Spleen (tissue), 7 donors: ENCODE measurements at regions not wholly inside any gene's neighbourhood (a gene's known extent, or its start where the extent isn't known, plus 50 kb on each side); places are given as distances from the start of the nearest gene placed in this dataset.

Experiments
- POLR2AphosphoS5 ChIP-seq, 3 donors: sonication (generic); formaldehyde crosslinking; IDR thresholded peaks; one replicate each; pipeline ENCODE4 v1.5.1; 2017; ENCODE audit warnings: antibody characterized with exemption in 3 of 3
- TF ChIP-seq, protein P1 (sequence below), 11 experiments: fragments of 200-600 bp in 7 of 11; fragments of 450-650 bp in 4 of 11; sonication (generic) in 4 of 11; IDR thresholded peaks in 8 of 11; conservative IDR thresholded peaks in 3 of 11; 1 replicate in 7 of 11; 2 replicates in 4 of 11; pipeline versions ENCODE4 v1.4.0 to v1.8.0; 2016 to 2021; ENCODE audit warnings: antibody characterized with exemption in 11 of 11, inconsistent platforms in 4 of 11, mild to moderate bottlenecking in 1 of 11
- donor health status: DM: no; HTN: no; CAD: no; lungs with moderate emphysema.
- donor health status: DM: no; HTN: no; CAD: no.
- donor health status: DM: no; HTN: no; CAD: no.

DNA sequence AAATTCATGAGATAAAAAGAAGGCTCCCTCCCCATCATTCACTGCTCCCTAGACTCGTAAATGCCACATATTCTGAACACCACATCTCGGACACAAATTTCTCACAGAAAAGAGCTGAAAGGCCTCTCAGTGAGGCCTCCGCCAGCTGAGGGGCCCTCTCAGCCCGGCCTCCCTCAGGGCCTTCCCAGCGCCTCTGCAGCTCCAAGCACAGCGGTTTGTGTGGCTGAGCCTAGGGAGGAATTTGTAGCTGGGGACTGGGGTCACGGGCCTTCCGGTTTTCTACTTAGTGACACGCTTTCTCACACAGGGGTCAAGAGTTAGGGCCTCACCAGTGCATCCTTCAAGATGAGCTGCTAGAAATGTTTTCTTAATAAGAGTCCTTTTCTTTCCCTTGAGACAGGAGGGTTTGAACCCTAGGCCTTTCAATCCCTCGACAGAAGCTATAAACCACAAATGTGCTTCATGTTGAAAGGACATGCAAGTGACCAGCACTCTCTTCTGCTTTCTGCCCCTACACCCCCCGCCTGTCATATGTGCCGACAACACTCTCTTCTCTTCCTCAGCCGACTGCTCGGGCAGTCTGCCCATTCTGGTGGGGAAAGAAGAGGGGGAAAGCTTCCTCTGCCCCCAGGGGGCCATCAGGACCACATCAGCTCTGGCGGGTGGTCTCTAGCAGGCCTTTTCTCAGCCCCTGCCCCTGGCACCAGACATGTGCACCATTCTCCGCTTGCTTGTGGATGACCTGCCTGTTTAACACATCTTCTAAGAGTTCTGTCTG lies 104.9 kb downstream of the CHIC2 start:
- TF ChIP-seq, protein P1, sequence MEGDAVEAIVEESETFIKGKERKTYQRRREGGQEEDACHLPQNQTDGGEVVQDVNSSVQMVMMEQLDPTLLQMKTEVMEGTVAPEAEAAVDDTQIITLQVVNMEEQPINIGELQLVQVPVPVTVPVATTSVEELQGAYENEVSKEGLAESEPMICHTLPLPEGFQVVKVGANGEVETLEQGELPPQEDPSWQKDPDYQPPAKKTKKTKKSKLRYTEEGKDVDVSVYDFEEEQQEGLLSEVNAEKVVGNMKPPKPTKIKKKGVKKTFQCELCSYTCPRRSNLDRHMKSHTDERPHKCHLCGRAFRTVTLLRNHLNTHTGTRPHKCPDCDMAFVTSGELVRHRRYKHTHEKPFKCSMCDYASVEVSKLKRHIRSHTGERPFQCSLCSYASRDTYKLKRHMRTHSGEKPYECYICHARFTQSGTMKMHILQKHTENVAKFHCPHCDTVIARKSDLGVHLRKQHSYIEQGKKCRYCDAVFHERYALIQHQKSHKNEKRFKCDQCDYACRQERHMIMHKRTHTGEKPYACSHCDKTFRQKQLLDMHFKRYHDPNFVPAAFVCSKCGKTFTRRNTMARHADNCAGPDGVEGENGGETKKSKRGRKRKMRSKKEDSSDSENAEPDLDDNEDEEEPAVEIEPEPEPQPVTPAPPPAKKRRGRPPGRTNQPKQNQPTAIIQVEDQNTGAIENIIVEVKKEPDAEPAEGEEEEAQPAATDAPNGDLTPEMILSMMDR (IDR thresholded peaks at IDR 0.05 in 8 of 11, conservative IDR thresholded peaks at IDR 0.05 in 3 of 11) = no peak
- peak; percentile 17 to 45 (median 42) for TF ChIP-seq POLR2AphosphoS5 (IDR thresholded peaks at IDR 0.05)
